Right atrium auricular region (tissue), 2 donors: ENCODE measurements at regions not wholly inside any gene's neighbourhood (a gene's known extent, or its start where the extent isn't known, plus 50 kb on each side); places are given as distances from the start of the nearest gene placed in this dataset.

ENCODE experiments used
- DNase-seq: peaks from one replicate; pipeline ENCODE4 v3.0.0-alpha.2; 2019; ENCODE audit warnings: low spot score
- H3K27ac ChIP-seq, 2 donors: fragments of 200-600 bp; sonication (generic); 1 replicate in 1 of 2; 2 replicates in 1 of 2; pipeline ENCODE4 v1.5.1; 2016 to 2019
- H3K27me3 ChIP-seq, 2 donors: fragments of 200-600 bp; sonication (generic); one replicate each; pipeline versions ENCODE4 v1.5.1 to v1.6.0; 2017 to 2019
- H3K36me3 ChIP-seq: fragments of 200-600 bp; sonication (generic); one replicate; pipeline ENCODE4 v1.5.1; 2016
- H3K4me1 ChIP-seq, 2 donors: fragments of 200-600 bp; sonication (generic); one replicate each; pipeline versions ENCODE4 v1.5.1 to v1.6.0; 2017 to 2019
- H3K4me3 ChIP-seq, 2 donors: fragments of 200-600 bp; sonication (generic); 1 replicate in 1 of 2; 2 replicates in 1 of 2; pipeline ENCODE4 v1.5.1; 2017 to 2019; ENCODE audit warnings: mild to moderate bottlenecking in 1 of 2, moderate library complexity in 1 of 2
- H3K9me3 ChIP-seq, 2 donors: fragments of 200-600 bp; sonication (generic); one replicate each; pipeline ENCODE4 v1.5.1; 2019
- TF ChIP-seq, protein P1 (sequence below), 2 donors: fragments of 200-600 bp; sonication (generic); IDR thresholded peaks; one replicate each; pipeline ENCODE4 v1.5.1; 2019; ENCODE audit warnings: antibody characterized with exemption in 2 of 2

GRCh38 chr7:126378642-126379041, 874.1 kb downstream of the GRM8 start:
- Histone ChIP-seq H3K36me3 (no peaks in the 10 kb centered on the region), H3K9me3 (no peaks in the 10 kb centered on the region), H3K27ac (no peak overlapping the region), H3K27me3 (no peaks in the 10 kb centered on the region), H3K4me3 (no peak overlapping the region), H3K4me1 (no peaks in the 10 kb centered on the region)
- TF ChIP-seq, protein P1, sequence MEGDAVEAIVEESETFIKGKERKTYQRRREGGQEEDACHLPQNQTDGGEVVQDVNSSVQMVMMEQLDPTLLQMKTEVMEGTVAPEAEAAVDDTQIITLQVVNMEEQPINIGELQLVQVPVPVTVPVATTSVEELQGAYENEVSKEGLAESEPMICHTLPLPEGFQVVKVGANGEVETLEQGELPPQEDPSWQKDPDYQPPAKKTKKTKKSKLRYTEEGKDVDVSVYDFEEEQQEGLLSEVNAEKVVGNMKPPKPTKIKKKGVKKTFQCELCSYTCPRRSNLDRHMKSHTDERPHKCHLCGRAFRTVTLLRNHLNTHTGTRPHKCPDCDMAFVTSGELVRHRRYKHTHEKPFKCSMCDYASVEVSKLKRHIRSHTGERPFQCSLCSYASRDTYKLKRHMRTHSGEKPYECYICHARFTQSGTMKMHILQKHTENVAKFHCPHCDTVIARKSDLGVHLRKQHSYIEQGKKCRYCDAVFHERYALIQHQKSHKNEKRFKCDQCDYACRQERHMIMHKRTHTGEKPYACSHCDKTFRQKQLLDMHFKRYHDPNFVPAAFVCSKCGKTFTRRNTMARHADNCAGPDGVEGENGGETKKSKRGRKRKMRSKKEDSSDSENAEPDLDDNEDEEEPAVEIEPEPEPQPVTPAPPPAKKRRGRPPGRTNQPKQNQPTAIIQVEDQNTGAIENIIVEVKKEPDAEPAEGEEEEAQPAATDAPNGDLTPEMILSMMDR (IDR thresholded peaks at IDR 0.05): no peak
- no peak for DNase-seq

GRCh38 chr7:126370038-126370668, 882.6 kb downstream of the GRM8 start:
- Histone ChIP-seq H3K27me3 (no peaks in the 10 kb centered on the region), H3K27ac (no peak overlapping the region), H3K36me3 (no peaks in the 10 kb centered on the region), H3K9me3 (no peaks in the 10 kb centered on the region), H3K4me3 (no peak overlapping the region), H3K4me1 (no peaks in the 10 kb centered on the region)
- no peak for DNase-seq
- TF ChIP-seq, protein P1 (IDR thresholded peaks at IDR 0.05): no peak

DNA sequence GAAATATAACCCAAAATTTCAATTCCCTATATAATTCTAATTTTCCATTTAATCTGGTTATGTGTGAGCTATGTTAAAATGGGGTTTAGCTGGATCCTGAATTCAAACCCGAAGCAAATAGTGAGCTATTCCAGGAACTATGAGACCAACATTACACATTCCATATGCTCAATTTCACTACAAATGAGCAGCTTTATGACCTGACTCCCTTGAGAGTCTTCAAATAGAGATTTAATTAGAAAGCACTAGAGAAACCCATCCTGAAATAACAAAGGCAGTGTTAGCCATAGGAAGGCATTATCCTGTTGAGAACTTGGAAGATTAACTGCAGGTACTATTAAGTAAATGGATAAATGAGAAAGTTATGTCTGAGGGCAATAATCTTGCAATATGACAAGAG, 890.0 kb downstream of the GRM8 start:
- Histone ChIP-seq H3K27me3 (no peaks in the 10 kb centered on the region), H3K9me3 (no peaks in the 10 kb centered on the region), H3K4me3 (no peak overlapping the region), H3K36me3 (no peaks in the 10 kb centered on the region), H3K4me1 (no peaks in the 10 kb centered on the region), H3K27ac (no peak overlapping the region)
- TF ChIP-seq, protein P1 (IDR thresholded peaks at IDR 0.05): no peak
- no peak for DNase-seq

DNA sequence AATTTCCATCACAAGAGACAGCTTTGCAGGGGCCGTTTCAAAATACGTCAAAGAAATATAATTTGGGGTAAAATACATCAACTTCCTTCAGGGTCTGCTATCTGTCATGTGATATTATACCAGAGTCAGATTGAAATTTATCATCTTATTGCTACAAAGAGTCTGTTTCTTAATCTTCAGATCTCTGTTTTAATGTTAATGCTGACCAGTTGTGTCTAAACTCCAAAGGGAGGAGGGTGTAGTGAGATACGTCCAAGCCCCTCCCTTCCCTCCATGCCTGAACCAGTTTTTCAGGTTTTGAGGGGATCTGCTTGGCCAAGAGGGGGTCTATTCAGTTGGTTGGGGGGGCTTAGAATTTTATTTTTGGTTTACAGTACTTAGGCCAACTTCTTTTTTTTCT, 891.6 kb downstream of the GRM8 start:
- H3K36me3 ChIP-seq: no peaks in the 10 kb centered on the region
- no peak overlapping the region for H3K4me3 ChIP-seq
- H3K4me1 ChIP-seq: no peaks in the 10 kb centered on the region
- DNase-seq: no peak
- H3K9me3 ChIP-seq: no peaks in the 10 kb centered on the region
- no peak overlapping the region for H3K27ac ChIP-seq
- TF ChIP-seq, protein P1 (IDR thresholded peaks at IDR 0.05): no peak
- no peaks in the 10 kb centered on the region for H3K27me3 ChIP-seq

DNA sequence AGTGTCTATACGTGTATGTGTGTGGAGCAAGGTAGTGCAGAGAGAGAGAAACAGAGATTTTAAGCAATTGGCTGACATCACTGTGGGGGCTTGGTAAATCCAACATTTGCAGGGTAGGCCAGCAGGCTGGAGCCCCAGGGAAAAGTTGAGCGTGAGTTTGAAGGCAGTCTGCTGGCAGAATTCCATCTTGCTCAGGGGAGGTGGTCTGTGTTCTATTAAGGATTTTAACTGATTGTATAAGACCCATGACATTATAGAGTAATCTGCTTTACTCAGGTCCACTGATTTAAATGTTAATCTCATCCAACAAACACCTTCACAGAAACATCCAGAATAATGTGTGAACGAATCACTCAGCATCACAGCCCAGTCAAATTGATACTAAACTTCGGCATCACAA, 912.9 kb downstream of the GRM8 start:
- no peaks in the 10 kb centered on the region for H3K4me1 ChIP-seq
- no peak overlapping the region for H3K4me3 ChIP-seq
- H3K9me3 ChIP-seq: no peaks in the 10 kb centered on the region
- TF ChIP-seq, protein P1 (IDR thresholded peaks at IDR 0.05): no peak
- H3K36me3 ChIP-seq: no peaks in the 10 kb centered on the region
- no peak overlapping the region for H3K27ac ChIP-seq
- DNase-seq: no peak
- H3K27me3 ChIP-seq: no peaks in the 10 kb centered on the region

- TF ChIP-seq, protein P1 (IDR thresholded peaks at IDR 0.05): no peak
- H3K4me3 ChIP-seq: no peak overlapping the region
- no peak for DNase-seq
- H3K4me1 ChIP-seq: no peaks in the 10 kb centered on the region
- H3K27me3 ChIP-seq: no peaks in the 10 kb centered on the region
- H3K36me3 ChIP-seq: no peaks in the 10 kb centered on the region
- no peaks in the 10 kb centered on the region for H3K9me3 ChIP-seq
- no peak overlapping the region for H3K27ac ChIP-seq
Observed at GRCh38 chr7:126305671-126306070, 947.1 kb downstream of the GRM8 start.
